CD4-positive, alpha-beta T cell (primary cell): ENCODE measurements at regions not wholly inside any gene's neighbourhood (a gene's known extent, or its start where the extent isn't known, plus 50 kb on each side); places are given as distances from the start of the nearest gene placed in this dataset.

Experiments used
- ATAC-seq: fragments of 200-7000 bp; cut with Tn5 transposase; one replicate; pipeline ENCODE4 v1.10.0; 2022; ENCODE audit warnings: mild to moderate bottlenecking; ENCODE audit not compliant: poor library complexity
- CTCF ChIA-PET: fragments of 350-600 bp; sonication (Branson Sonifier 250); formaldehyde crosslinking; loops from one replicate; lab custom pipeline; 2021; ENCODE audit warnings: antibody characterized with exemption, inconsistent platforms; lab: Charles Lee
- POLR2A ChIA-PET: fragments of 350-600 bp; sonication (Branson Sonifier 250); formaldehyde crosslinking; loops from one replicate; lab custom pipeline; 2021; ENCODE audit warnings: antibody characterized with exemption, inconsistent platforms; lab: Charles Lee
- DNase-seq, 14 experiments: peaks; one replicate each; pipeline ENCODE4 v3.0.0-alpha.2; 2013 to 2020; ENCODE audit warnings: mixed read lengths in 2 of 14
- H3K27ac ChIP-seq, 2 donors: one replicate each; pipeline versions ENCODE4 v1.5.1 to v1.7.0; 2013; ENCODE audit warnings: low read length in 2 of 2, low read depth in 1 of 2, mild to moderate bottlenecking in 1 of 2
- H3K27me3 ChIP-seq, 2 experiments: 1 replicate in 1 of 2; 2 replicates in 1 of 2; pipeline versions ENCODE4 v1.6.1 to v1.7.0; 2013; ENCODE audit warnings: low read length in 2 of 2, control low read depth in 1 of 2, mild to moderate bottlenecking in 1 of 2, moderate library complexity in 1 of 2; ENCODE audit not compliant: insufficient read depth in 2 of 2, control insufficient read depth in 1 of 2
- H3K36me3 ChIP-seq: one replicate; pipeline ENCODE4 v1.6.1; 2013; ENCODE audit warnings: low read length, control low read depth; ENCODE audit not compliant: insufficient read depth
- H3K4me1 ChIP-seq: one replicate; pipeline ENCODE4 v1.6.1; 2013; ENCODE audit warnings: low read length, control low read depth; ENCODE audit not compliant: insufficient read depth
- H3K4me3 ChIP-seq: one replicate; pipeline ENCODE4 v1.5.1; 2013; ENCODE audit warnings: mild to moderate bottlenecking, low read length, moderate library complexity
- H3K9me3 ChIP-seq, 2 experiments: 1 replicate in 1 of 2; 2 replicates in 1 of 2; pipeline versions ENCODE4 v1.6.1 to v1.7.0; 2013; ENCODE audit warnings: low read length in 2 of 2, mild to moderate bottlenecking in 2 of 2, control low read depth in 1 of 2, moderate library complexity in 1 of 2; ENCODE audit not compliant: control insufficient read depth in 1 of 2, insufficient read depth in 1 of 2
- H3K27ac Mint-ChIP-seq: one replicate; pipeline ENCODE4 v1.8.0; 2020; ENCODE audit warnings: mixed read lengths
- H3K27me3 Mint-ChIP-seq: one replicate; pipeline ENCODE4 v1.8.0; 2021; ENCODE audit warnings: mixed read lengths
- H3K36me3 Mint-ChIP-seq: one replicate; pipeline ENCODE4 v1.8.0; 2021; ENCODE audit warnings: low read depth, mixed read lengths
- H3K4me1 Mint-ChIP-seq: one replicate; pipeline ENCODE4 v1.8.0; 2021; ENCODE audit warnings: low read depth, mixed read lengths
- H3K4me3 Mint-ChIP-seq: one replicate; pipeline ENCODE4 v1.8.0; 2020; ENCODE audit warnings: mild to moderate bottlenecking, mixed read lengths
- H3K9me3 Mint-ChIP-seq: one replicate; pipeline ENCODE4 v1.8.0; 2020; ENCODE audit warnings: mixed read lengths
- CTCF ChIP-seq: fragments of 200-600 bp; IDR thresholded peaks from one replicate; pipeline ENCODE4 v1.8.0; 2022; ENCODE audit warnings: antibody characterized with exemption, mild to moderate bottlenecking
- intact Hi-C, 2 experiments: fragments of 100-400 bp; cut with DNase I in 1 of 2; cut with micrococcal nuclease in 1 of 2; formaldehyde crosslinking; loops; one replicate each; pipeline versions ENCODE4 v1.15.1 to v1.9.0; 2023 to 2025; cut with DNase I, micrococcal nuclease

- ATAC-seq: no peak
- Histone ChIP-seq H3K27ac (no peak overlapping the region), H3K27me3 (peaks cover 19 to 36% of the 10 kb centered on the region in 2 experiments), H3K4me1 (no peaks in the 10 kb centered on the region), H3K4me3 (no peak overlapping the region), H3K9me3 (peaks cover 0 to 3% of the 10 kb centered on the region in 2 experiments), H3K36me3 (no peaks in the 10 kb centered on the region)
- Mint-ChIP-seq H3K4me1 (no peaks in the 10 kb centered on the region), H3K27ac (no peak overlapping the region), H3K9me3 (no peaks in the 10 kb centered on the region), H3K4me3 (no peak overlapping the region), H3K36me3 (no peaks in the 10 kb centered on the region), H3K27me3 (peaks cover 72% of the 10 kb centered on the region)
- no peak for TF ChIP-seq CTCF
- CTCF ChIA-PET: no interaction called here
- intact Hi-C loops: no loop called here
- POLR2A ChIA-PET: no interaction called here
- no peak for DNase-seq
Measured at GRCh38 chr17:79478841-79479240, 132.0 kb downstream of the RBFOX3 start.

GRCh38 chr17:79478051-79478461 lies 132.8 kb downstream of the RBFOX3 start:
- H3K36me3 Mint-ChIP-seq: no peaks in the 10 kb centered on the region
- H3K9me3 ChIP-seq: peaks cover 0 to 3% of the 10 kb centered on the region in 2 experiments
- H3K27ac ChIP-seq: no peak overlapping the region
- DNase-seq (no peak), ATAC-seq (no peak)
- no peak overlapping the region for H3K4me3 Mint-ChIP-seq
- POLR2A ChIA-PET: no interaction called here
- peaks cover 19 to 33% of the 10 kb centered on the region in 2 experiments for H3K27me3 ChIP-seq
- H3K36me3 ChIP-seq: no peaks in the 10 kb centered on the region
- CTCF ChIA-PET: no interaction called here
- no peaks in the 10 kb centered on the region for H3K4me1 Mint-ChIP-seq
- H3K9me3 Mint-ChIP-seq: no peaks in the 10 kb centered on the region
- intact Hi-C loops: no loop called here
- no peaks in the 10 kb centered on the region for H3K4me1 ChIP-seq
- no peak for TF ChIP-seq CTCF
- no peak overlapping the region for H3K4me3 ChIP-seq
- H3K27me3 Mint-ChIP-seq: peaks cover 65% of the 10 kb centered on the region
- H3K27ac Mint-ChIP-seq: no peak overlapping the region

- no peak for TF ChIP-seq CTCF
- DNase-seq (no peak), ATAC-seq (no peak)
- ChIA-PET POLR2A (no interaction called here), CTCF (no interaction called here)
- Histone ChIP-seq H3K27ac (no peak overlapping the region), H3K9me3 (peaks cover 0 to 6% of the 10 kb centered on the region in 2 experiments), H3K27me3 (peaks cover 12 to 17% of the 10 kb centered on the region in 2 experiments), H3K36me3 (no peaks in the 10 kb centered on the region), H3K4me1 (no peaks in the 10 kb centered on the region), H3K4me3 (no peak overlapping the region)
- H3K27me3 Mint-ChIP-seq: peaks cover 47% of the 10 kb centered on the region
- intact Hi-C loops: no loop called here
- H3K36me3 Mint-ChIP-seq: no peaks in the 10 kb centered on the region
- H3K9me3 Mint-ChIP-seq: no peaks in the 10 kb centered on the region
- H3K4me1 Mint-ChIP-seq: no peaks in the 10 kb centered on the region
- no peak overlapping the region for H3K4me3 Mint-ChIP-seq
- no peak overlapping the region for H3K27ac Mint-ChIP-seq
Measured at GRCh38 chr17:79476074-79476652, 134.7 kb downstream of the RBFOX3 start.
